22Rv1 (cell line): ENCODE measurements at regions not wholly inside any gene's neighbourhood (a gene's known extent, or its start where the extent isn't known, plus 50 kb on each side); places are given as distances from the start of the nearest gene placed in this dataset.

ENCODE experiments used
- CTCF ChIP-seq: fragments of 450-650 bp; IDR thresholded peaks from 2 replicates; pipeline ENCODE4 v1.5.1; 2017; ENCODE audit warnings: mild to moderate bottlenecking
- ZFX ChIP-seq: fragments of 450-650 bp; IDR thresholded peaks from 2 replicates; pipeline ENCODE4 v1.6.1; 2017; ENCODE audit warnings: antibody characterized with exemption, borderline replicate concordance

- TF ChIP-seq CTCF (no peak), ZFX (no peak)
These were observed 72.5 kb downstream of the RRAGC start for GRCh38 chr1:38787041-38787440.
